HepG2 (cell line): ENCODE measurements at regions not wholly inside any gene's neighbourhood (a gene's known extent, or its start where the extent isn't known, plus 50 kb on each side); places are given as distances from the start of the nearest gene placed in this dataset.

ENCODE experiments used
- ASH2L ChIP-seq: fragments of 300-600, 200-600 bp; sonication (generic); IDR thresholded peaks from 2 replicates; pipeline ENCODE4 v1.7.0; 2017; ENCODE audit warnings: low read depth, mild to moderate bottlenecking, moderate library complexity, mixed read lengths, low read length; ENCODE audit not compliant: insufficient read length
- ATF3 ChIP-seq: sonication (generic); formaldehyde crosslinking; IDR thresholded peaks from 2 replicates; pipeline ENCODE4 v1.4.0; 2020; ENCODE audit warnings: missing genetic modification reagents
- BCL3 ChIP-seq: sonication (generic); formaldehyde crosslinking; IDR thresholded peaks from 2 replicates; pipeline ENCODE4 v1.5.1; 2020; ENCODE audit warnings: mild to moderate bottlenecking, missing genetic modification reagents, moderate library complexity
- ETV5 ChIP-seq: IDR thresholded peaks from 2 replicates; pipeline ENCODE4 v1.6.1; 2018; ENCODE audit warnings: missing biosample characterization, missing genetic modification reagents, inconsistent platforms, borderline replicate concordance
- FLYWCH1 ChIP-seq: sonication (generic); formaldehyde crosslinking; IDR thresholded peaks from 2 replicates; pipeline ENCODE4 v1.8.1; 2023; ENCODE audit warnings: mild to moderate bottlenecking, missing genetic modification reagents
- IKZF5 ChIP-seq: IDR thresholded peaks from 2 replicates; pipeline ENCODE4 v1.6.1; 2018; ENCODE audit warnings: missing genetic modification reagents, mild to moderate bottlenecking, missing compliant biosample characterization
- MTA3 ChIP-seq: sonication (generic); formaldehyde crosslinking; IDR thresholded peaks from 2 replicates; pipeline ENCODE4 v1.4.0; 2020; ENCODE audit warnings: missing genetic modification reagents
- NFAT5 ChIP-seq: sonication (generic); formaldehyde crosslinking; IDR thresholded peaks from 2 replicates; pipeline ENCODE4 v1.4.0; 2020; ENCODE audit warnings: missing genetic modification reagents
- RFXAP ChIP-seq: sonication (generic); formaldehyde crosslinking; IDR thresholded peaks from 2 replicates; pipeline ENCODE4 v1.4.0; 2020; ENCODE audit warnings: missing genetic modification reagents, borderline replicate concordance
- RNF2 ChIP-seq: fragments of 450-650 bp; conservative IDR thresholded peaks from 2 replicates; pipeline ENCODE4 v1.6.1; 2016; ENCODE audit warnings: low read depth
- SP140L ChIP-seq: sonication (generic); formaldehyde crosslinking; IDR thresholded peaks from 2 replicates; pipeline ENCODE4 v1.4.0; 2020; ENCODE audit warnings: missing genetic modification reagents, borderline replicate concordance
- TGIF2 ChIP-seq: IDR thresholded peaks from 2 replicates; pipeline ENCODE4 v1.6.1; 2016; ENCODE audit warnings: control low read depth, missing compliant biosample characterization
- ZNF136 ChIP-seq: sonication (generic); formaldehyde crosslinking; IDR thresholded peaks from 2 replicates; pipeline ENCODE4 v1.8.1; 2022; ENCODE audit warnings: low read depth, mild to moderate bottlenecking, moderate library complexity, missing genetic modification reagents
- ZNF329 ChIP-seq: sonication (generic); formaldehyde crosslinking; IDR thresholded peaks from 2 replicates; pipeline ENCODE4 v1.9.0; 2021; ENCODE audit warnings: low read depth, mild to moderate bottlenecking, missing genetic modification reagents
- ZNF446 ChIP-seq: sonication (generic); formaldehyde crosslinking; IDR thresholded peaks from 2 replicates; pipeline ENCODE4 v1.5.0; 2020; ENCODE audit warnings: mild to moderate bottlenecking, missing genetic modification reagents
- ZNF747 ChIP-seq: sonication (generic); formaldehyde crosslinking; IDR thresholded peaks from 2 replicates; pipeline ENCODE4 v1.8.1; 2023; ENCODE audit warnings: missing genetic modification reagents, mild to moderate bottlenecking, borderline replicate concordance
- TF ChIP-seq, protein P1 (sequence below): sonication (generic); IDR thresholded peaks from 2 replicates; pipeline ENCODE4 v1.6.1; 2016; ENCODE audit warnings: low read depth, borderline replicate concordance
- TF ChIP-seq, protein P2 (sequence below): sonication (generic); formaldehyde crosslinking; IDR thresholded peaks from 2 replicates; pipeline ENCODE4 v1.8.1; 2023; ENCODE audit warnings: mild to moderate bottlenecking, missing genetic modification reagents
- TF ChIP-seq, protein P3 (sequence below): sonication (generic); formaldehyde crosslinking; IDR thresholded peaks from 2 replicates; pipeline ENCODE4 v1.4.0; 2020; ENCODE audit warnings: missing genetic modification reagents, borderline replicate concordance

DNA sequence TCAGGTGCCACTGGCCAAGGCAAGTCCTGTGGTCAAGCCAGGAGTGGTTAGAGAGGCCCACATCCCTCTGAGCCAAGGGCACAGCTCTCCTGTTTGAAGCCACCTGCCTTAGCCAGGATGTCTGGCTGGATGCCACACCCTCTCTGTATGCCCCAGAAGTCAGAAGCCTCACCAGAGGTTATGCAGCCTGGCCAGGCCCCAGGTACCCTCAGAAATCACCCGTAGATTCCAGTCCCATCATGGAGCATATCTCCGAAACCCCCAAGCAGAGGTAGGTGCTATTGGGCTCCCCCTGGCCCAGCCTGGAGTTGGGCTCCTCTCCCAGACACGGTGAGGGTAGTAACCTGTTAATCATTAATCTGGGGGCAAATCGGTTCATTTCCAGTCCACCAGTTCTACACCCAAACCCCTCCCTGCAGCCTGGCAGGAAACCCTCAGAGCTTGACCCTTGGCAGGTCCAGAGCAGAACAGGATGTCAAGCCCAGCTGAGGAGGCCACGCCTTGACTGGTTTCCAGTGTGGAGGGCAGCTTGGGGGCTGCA, 60.6 kb upstream of the TMEM97 start (continued):
- no peak for TF ChIP-seq NFAT5
- TF ChIP-seq SP140L (CRISPR knock-in tag), result no peak
- TF ChIP-seq RNF2, result no peak
- TF ChIP-seq, protein P1, sequence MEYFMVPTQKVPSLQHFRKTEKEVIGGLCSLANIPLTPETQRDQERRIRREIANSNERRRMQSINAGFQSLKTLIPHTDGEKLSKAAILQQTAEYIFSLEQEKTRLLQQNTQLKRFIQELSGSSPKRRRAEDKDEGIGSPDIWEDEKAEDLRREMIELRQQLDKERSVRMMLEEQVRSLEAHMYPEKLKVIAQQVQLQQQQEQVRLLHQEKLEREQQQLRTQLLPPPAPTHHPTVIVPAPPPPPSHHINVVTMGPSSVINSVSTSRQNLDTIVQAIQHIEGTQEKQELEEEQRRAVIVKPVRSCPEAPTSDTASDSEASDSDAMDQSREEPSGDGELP, result peak; percentile 82; the same call in 1 of the 2 replicates
- no peak for TF ChIP-seq ZNF329 (CRISPR knock-in tag)
- no peak for TF ChIP-seq ZNF136 (CRISPR knock-in tag)
- 0 out of 2 replicates have a peak, but pooled peaks have one; percentile 26 for TF ChIP-seq IKZF5 (CRISPR knock-in tag)
- TF ChIP-seq MTA3 (CRISPR knock-in tag), result no peak
- TF ChIP-seq ZNF446 (CRISPR knock-in tag), result no peak
- peak; percentile 51; the same call in 1 of the 2 replicates for TF ChIP-seq ETV5 (CRISPR knock-in tag)
- TF ChIP-seq, protein P2, sequence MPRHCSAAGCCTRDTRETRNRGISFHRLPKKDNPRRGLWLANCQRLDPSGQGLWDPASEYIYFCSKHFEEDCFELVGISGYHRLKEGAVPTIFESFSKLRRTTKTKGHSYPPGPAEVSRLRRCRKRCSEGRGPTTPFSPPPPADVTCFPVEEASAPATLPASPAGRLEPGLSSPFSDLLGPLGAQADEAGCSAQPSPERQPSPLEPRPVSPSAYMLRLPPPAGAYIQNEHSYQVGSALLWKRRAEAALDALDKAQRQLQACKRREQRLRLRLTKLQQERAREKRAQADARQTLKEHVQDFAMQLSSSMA, result no peak
- no peak for TF ChIP-seq ATF3
- no peak for TF ChIP-seq RFXAP (CRISPR knock-in tag)
- TF ChIP-seq BCL3 (CRISPR knock-in tag), result no peak
- TF ChIP-seq, protein P3, sequence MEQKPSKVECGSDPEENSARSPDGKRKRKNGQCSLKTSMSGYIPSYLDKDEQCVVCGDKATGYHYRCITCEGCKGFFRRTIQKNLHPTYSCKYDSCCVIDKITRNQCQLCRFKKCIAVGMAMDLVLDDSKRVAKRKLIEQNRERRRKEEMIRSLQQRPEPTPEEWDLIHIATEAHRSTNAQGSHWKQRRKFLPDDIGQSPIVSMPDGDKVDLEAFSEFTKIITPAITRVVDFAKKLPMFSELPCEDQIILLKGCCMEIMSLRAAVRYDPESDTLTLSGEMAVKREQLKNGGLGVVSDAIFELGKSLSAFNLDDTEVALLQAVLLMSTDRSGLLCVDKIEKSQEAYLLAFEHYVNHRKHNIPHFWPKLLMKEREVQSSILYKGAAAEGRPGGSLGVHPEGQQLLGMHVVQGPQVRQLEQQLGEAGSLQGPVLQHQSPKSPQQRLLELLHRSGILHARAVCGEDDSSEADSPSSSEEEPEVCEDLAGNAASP (CRISPR knock-in tag), result peak; percentile 73; the same call in 1 of the 2 replicates
- no peak for TF ChIP-seq ZNF747
- no peak for TF ChIP-seq FLYWCH1 (CRISPR knock-in tag)
- TF ChIP-seq ASH2L, result no peak
- TF ChIP-seq TGIF2, result 0 out of 2 replicates have a peak, but pooled peaks have one; percentile 39
